Spinal cord (tissue), 9 donors: ENCODE measurements at regions not wholly inside any gene's neighbourhood (a gene's known extent, or its start where the extent isn't known, plus 50 kb on each side); places are given as distances from the start of the nearest gene placed in this dataset.

Experiments used
- DNase-seq, 6 donors: peaks; one replicate each; pipeline versions ENCODE4 v3.0.0 to v3.0.0-alpha.2; 2013 to 2015; ENCODE audit warnings: low spot score in 6 of 6, low read depth in 4 of 6
- H3K27ac ChIP-seq: one replicate; pipeline ENCODE4 v1.5.1; 2013; ENCODE audit warnings: low read depth, low read length, control low read depth
- H3K27me3 ChIP-seq: one replicate; pipeline ENCODE4 v1.6.1; 2013; ENCODE audit warnings: low read length; ENCODE audit not compliant: control insufficient read depth, insufficient read depth
- H3K36me3 ChIP-seq: one replicate; pipeline ENCODE4 v1.6.1; 2013; ENCODE audit warnings: low read length; ENCODE audit not compliant: control insufficient read depth, insufficient read depth
- H3K4me1 ChIP-seq: one replicate; pipeline ENCODE4 v1.6.1; 2013; ENCODE audit warnings: low read length; ENCODE audit not compliant: control insufficient read depth, insufficient read depth
- H3K4me3 ChIP-seq: one replicate; pipeline ENCODE4 v1.5.1; 2013; ENCODE audit warnings: low read depth, low read length, control low read depth
- H3K9me3 ChIP-seq: one replicate; pipeline ENCODE4 v1.6.1; 2013; ENCODE audit warnings: low read length; ENCODE audit not compliant: control insufficient read depth, insufficient read depth
- WGBS: methylation state at CpG from one replicate; pipeline ENCODE4 v1.1.5; 2013; ENCODE audit warnings: missing lambda C conversion rate; ENCODE audit not compliant: insufficient coverage; 5-methylcytosine and 5-hydroxymethylcytosine counted together
- donor health status: healthy.

DNA sequence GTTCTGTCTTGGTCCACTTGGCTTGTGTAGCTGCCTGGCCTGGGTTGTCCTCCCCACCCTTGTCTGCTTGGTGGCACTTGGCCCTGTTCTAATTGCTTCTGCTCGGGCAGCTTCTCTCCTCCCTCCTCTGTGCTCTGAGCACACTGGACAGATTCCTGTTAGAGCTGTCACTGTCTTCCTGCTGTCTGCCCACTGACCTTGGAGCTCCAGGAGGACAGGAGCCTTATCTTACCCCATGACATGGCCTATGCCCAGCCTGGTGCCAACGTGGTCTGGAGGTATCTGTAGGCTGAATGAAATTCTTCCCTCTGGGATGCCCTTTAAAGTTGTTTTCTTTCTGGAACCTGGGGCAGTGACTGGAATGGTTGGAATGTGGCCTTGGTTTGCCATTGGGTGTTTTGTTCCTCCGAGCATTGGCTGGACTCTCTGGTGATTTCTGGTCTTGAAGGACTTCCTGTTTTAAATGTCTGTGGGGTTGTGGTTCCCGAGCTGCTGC, 94.1 kb downstream of the FAM43A start:
- no peaks in the 10 kb centered on the region for H3K27me3 ChIP-seq
- WGBS = 84% methylated on average over 2 of the region's 4 CpGs
- H3K4me3 ChIP-seq = no peak overlapping the region
- DNase-seq = no peak
- no peak overlapping the region for H3K27ac ChIP-seq
- no peaks in the 10 kb centered on the region for H3K36me3 ChIP-seq
- no peaks in the 10 kb centered on the region for H3K9me3 ChIP-seq
- peaks cover 10% of the 10 kb centered on the region for H3K4me1 ChIP-seq

DNA sequence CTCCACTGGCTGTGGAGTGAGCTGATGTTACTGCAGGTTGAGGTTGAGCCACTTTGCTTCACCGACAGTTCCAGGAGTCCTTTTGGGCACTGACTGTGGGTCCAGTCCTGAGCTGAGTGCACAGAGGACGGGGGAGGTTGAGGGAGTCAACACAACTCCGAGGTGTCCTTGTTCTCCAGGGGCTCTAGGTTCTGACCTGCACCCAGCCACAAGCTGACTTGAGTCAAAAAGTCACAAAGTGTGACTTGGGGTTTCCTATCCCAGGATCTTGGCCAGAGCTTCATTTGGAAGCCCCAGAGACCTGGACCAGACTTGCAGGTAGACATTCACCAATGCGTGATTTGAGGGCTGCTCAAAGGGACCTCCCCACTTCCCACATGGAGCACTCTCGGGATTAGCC, 95.0 kb downstream of the FAM43A start:
- no peak overlapping the region for H3K27ac ChIP-seq
- H3K4me3 ChIP-seq = no peak overlapping the region
- H3K27me3 ChIP-seq = no peaks in the 10 kb centered on the region
- DNase-seq = no peak
- H3K36me3 ChIP-seq = no peaks in the 10 kb centered on the region
- no peaks in the 10 kb centered on the region for H3K9me3 ChIP-seq
- 96% methylated on average over 5 of the region's 5 CpGs for WGBS
- H3K4me1 ChIP-seq = peaks cover 12% of the 10 kb centered on the region

GRCh38 chr3:194781617-194782016, 95.9 kb downstream of the FAM43A start:
- H3K4me1 ChIP-seq = peaks cover 11% of the 10 kb centered on the region
- WGBS = 90% methylated on average over 1 of the region's 2 CpGs
- no peak for DNase-seq
- no peaks in the 10 kb centered on the region for H3K27me3 ChIP-seq
- H3K36me3 ChIP-seq = no peaks in the 10 kb centered on the region
- no peak overlapping the region for H3K27ac ChIP-seq
- no peak overlapping the region for H3K4me3 ChIP-seq
- H3K9me3 ChIP-seq = no peaks in the 10 kb centered on the region

- 63% methylated on average over 13 of the region's 13 CpGs for WGBS
- no peaks in the 10 kb centered on the region for H3K27me3 ChIP-seq
- no peaks in the 10 kb centered on the region for H3K9me3 ChIP-seq
- H3K4me3 ChIP-seq = no peak overlapping the region
- peak in 1 of 6 donors; percentile 43 for DNase-seq
- no peaks in the 10 kb centered on the region for H3K36me3 ChIP-seq
- peaks cover 11% of the 10 kb centered on the region for H3K4me1 ChIP-seq
- H3K27ac ChIP-seq = peak overlapping the region; percentile 70
Observed at GRCh38 chr3:194782698-194783404, 97.2 kb downstream of the FAM43A start.

GRCh38 chr3:194784361-194784760, 98.7 kb downstream of the FAM43A start:
- Histone ChIP-seq H3K27me3 (no peaks in the 10 kb centered on the region), H3K36me3 (no peaks in the 10 kb centered on the region), H3K4me1 (peaks cover 11% of the 10 kb centered on the region), H3K9me3 (no peaks in the 10 kb centered on the region), H3K4me3 (no peak overlapping the region), H3K27ac (no peak overlapping the region)
- DNase-seq = no peak
- WGBS = 53% methylated on average over 3 of the region's 5 CpGs

DNA sequence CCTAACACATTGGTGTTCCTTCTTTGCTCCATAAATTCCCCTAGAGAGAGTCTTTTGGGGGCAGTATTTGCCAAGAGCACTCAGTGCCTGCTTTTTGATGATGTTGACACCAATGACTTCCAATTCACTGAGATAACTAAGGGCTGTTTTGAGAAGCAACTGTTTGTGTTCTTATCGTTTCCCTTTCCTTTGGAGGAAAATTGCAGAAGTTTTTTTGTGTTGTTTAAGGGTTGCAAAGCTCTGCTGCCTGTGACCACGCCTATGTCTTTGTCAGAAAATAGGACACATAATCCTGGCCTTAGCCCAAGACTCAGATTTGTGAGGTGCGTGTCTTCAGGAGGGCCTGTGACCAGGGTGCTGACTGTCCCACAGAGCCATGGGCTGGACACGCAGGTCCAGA, 99.6 kb downstream of the FAM43A start:
- no peak overlapping the region for H3K27ac ChIP-seq
- no peaks in the 10 kb centered on the region for H3K9me3 ChIP-seq
- no peaks in the 10 kb centered on the region for H3K36me3 ChIP-seq
- H3K27me3 ChIP-seq = no peaks in the 10 kb centered on the region
- no peak for DNase-seq
- peaks cover 11% of the 10 kb centered on the region for H3K4me1 ChIP-seq
- 85% methylated on average over 2 of the region's 4 CpGs for WGBS
- no peak overlapping the region for H3K4me3 ChIP-seq

- H3K4me1 ChIP-seq = peaks cover 11% of the 10 kb centered on the region
- no peaks in the 10 kb centered on the region for H3K9me3 ChIP-seq
- H3K27me3 ChIP-seq = no peaks in the 10 kb centered on the region
- no peak overlapping the region for H3K4me3 ChIP-seq
- 100% methylated on average over 2 of the region's 2 CpGs for WGBS
- no peak for DNase-seq
- H3K27ac ChIP-seq = no peak overlapping the region
- no peaks in the 10 kb centered on the region for H3K36me3 ChIP-seq
Observed at GRCh38 chr3:194787072-194787471, 101.4 kb downstream of the FAM43A start.

- Histone ChIP-seq H3K9me3 (no peaks in the 10 kb centered on the region), H3K27me3 (no peaks in the 10 kb centered on the region), H3K4me1 (peaks cover 10% of the 10 kb centered on the region), H3K27ac (no peak overlapping the region), H3K4me3 (no peak overlapping the region), H3K36me3 (no peaks in the 10 kb centered on the region)
- no peak for DNase-seq
- no CpG with 5 or more reads among the region's 6 CpGs for WGBS
Observed at GRCh38 chr3:194787650-194788049, 102.0 kb downstream of the FAM43A start.

DNA sequence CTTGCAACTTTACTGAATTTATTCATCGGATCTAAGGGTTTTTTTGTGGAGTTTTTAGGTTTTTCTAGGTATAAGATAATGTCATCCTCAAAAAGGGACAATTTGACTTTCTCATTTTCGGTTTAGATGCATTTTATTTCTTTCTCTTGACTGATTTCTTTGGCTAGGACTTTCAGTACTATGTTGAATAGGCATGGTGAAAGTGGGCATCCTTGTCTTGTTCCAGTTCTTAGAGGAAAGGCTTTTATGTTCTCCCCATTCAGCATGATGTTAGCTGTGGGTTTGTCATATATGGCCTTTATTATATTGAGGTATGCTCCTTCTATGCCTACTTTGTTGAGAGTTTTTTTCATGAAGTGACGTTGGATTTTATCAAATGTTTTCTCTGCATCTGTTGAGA, 106.7 kb downstream of the FAM43A start:
- no peak for DNase-seq

GRCh38 chr3:194797555-194798250, 112.0 kb downstream of the FAM43A start:
- H3K27me3 ChIP-seq = no peaks in the 10 kb centered on the region
- DNase-seq = no peak
- no peaks in the 10 kb centered on the region for H3K36me3 ChIP-seq
- no peak overlapping the region for H3K4me3 ChIP-seq
- H3K9me3 ChIP-seq = peaks cover 9% of the 10 kb centered on the region
- no peak overlapping the region for H3K27ac ChIP-seq
- peaks cover 23% of the 10 kb centered on the region for H3K4me1 ChIP-seq
- WGBS = 98% methylated on average over 7 of the region's 9 CpGs

More for the DNA sequence above, 106.7 kb downstream of the FAM43A start:
- peaks cover 9% of the 10 kb centered on the region for H3K9me3 ChIP-seq
- no CpG with 5 or more reads among the region's 3 CpGs for WGBS
- H3K36me3 ChIP-seq = no peaks in the 10 kb centered on the region
- H3K27me3 ChIP-seq = no peaks in the 10 kb centered on the region
- H3K27ac ChIP-seq = no peak overlapping the region
- H3K4me1 ChIP-seq = no peaks in the 10 kb centered on the region
- H3K4me3 ChIP-seq = no peak overlapping the region
